GM18909 (cell line): ENCODE measurements at regions not wholly inside any gene's neighbourhood (a gene's known extent, or its start where the extent isn't known, plus 50 kb on each side); places are given as distances from the start of the nearest gene placed in this dataset.

Experiments
- ATAC-seq: cut with Tn5 transposase; IDR thresholded peaks from one replicate; pipeline ENCODE4 v1.9.1; 2021; ENCODE audit warnings: mild to moderate bottlenecking; ENCODE audit not compliant: unreplicated experiment, poor library complexity

- ATAC-seq = no peak
Observed at GRCh38 chr6:169908403-169908933, 157.0 kb downstream of the ERMARD start.

DNA sequence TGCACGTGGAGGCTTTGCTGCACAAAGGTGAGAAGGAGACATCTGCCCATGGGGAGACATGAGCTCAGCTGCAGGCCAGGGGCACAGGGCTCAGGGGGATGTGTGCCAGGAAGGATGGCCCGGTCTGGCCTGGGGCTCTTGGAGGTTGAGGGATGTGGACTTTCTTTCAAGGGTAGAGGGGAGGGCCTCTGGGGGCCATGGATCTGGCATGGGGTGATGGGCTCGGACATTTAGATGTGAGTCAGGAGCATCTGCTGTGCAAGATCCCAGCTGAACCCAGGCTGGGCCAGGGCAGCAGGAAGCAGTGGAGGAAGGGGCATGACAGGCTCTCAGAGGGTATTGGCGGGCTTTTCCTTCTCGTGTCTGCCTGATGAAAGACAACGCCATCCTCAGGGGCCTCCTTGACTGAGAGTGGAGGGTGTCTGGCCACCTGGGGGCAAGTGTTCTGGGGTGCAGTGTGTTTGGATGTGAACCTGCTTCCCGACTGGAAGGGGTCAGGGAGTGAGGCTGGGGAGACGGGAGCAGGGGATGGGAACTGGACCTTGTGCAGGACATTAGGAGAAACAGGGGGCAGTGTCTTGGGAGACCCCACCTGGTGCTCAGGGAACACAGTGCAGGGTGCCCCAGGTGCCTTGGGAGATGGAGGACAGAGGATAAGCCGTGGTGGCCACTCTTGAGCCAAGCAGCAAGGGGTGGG lies 156.1 kb downstream of the ERMARD start:
- ATAC-seq = no peak

- no peak for ATAC-seq
Observed at GRCh38 chr6:169906688-169907418, 155.4 kb downstream of the ERMARD start.

DNA sequence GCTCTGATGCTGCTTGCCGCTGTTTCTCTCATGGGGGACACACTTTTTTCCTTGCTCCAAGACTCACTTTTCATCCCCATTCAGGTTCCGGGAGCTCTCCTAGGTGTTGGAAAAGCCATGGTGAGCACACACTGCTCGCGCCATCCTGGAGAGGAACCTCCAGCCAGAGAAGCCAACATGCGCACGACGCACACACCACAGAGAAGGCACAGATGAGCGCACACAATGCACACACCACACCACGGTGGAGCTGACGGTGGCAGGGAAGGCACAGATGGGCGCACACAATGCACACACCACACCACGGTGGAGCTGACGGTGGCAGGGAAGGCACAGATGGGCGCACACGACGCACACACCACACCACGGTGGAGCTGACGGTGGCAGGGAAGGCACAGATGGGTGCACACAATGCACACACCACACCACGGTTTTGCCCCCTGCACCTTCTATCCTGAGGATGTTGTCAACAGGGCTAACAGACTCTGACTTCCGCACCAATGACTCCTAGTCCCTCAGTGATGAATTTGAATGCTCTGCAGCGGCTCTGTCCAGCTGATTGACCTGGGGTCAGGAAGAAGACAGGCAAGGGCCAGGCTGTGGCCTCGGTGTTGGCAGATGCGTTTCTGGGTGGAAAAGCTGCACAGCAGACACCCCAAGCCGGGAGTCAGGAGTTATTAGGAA lies 154.7 kb downstream of the ERMARD start:
- no peak for ATAC-seq

GRCh38 chr6:169905041-169905807 lies 153.8 kb downstream of the ERMARD start:
- ATAC-seq = no peak

GRCh38 chr6:169904051-169904922 lies 152.9 kb downstream of the ERMARD start:
- ATAC-seq = no peak

- ATAC-seq = no peak
Observed at GRCh38 chr6:169903122-169903521, 151.7 kb downstream of the ERMARD start.

DNA sequence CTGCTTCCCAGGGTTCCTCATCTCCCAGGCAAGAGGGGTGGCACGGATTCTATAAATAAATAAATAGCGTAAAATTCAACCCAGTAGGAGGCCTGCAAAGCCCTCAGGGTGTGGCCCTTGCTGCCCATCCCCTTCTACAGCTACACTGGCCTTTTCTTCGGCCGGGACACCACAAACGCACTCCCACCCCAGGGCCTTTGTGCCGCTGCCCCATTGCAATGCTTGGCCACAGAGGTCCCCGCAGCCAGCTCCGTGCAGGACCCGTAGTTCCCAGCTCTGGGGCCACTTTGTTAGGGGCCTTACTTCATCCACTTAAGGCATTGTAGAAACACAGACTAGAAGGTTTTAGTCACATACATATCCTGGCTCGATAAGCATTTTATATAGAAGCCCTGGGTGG lies 151.2 kb downstream of the ERMARD start:
- ATAC-seq = no peak

GRCh38 chr6:169902070-169902469 lies 150.6 kb downstream of the ERMARD start:
- ATAC-seq = no peak

DNA sequence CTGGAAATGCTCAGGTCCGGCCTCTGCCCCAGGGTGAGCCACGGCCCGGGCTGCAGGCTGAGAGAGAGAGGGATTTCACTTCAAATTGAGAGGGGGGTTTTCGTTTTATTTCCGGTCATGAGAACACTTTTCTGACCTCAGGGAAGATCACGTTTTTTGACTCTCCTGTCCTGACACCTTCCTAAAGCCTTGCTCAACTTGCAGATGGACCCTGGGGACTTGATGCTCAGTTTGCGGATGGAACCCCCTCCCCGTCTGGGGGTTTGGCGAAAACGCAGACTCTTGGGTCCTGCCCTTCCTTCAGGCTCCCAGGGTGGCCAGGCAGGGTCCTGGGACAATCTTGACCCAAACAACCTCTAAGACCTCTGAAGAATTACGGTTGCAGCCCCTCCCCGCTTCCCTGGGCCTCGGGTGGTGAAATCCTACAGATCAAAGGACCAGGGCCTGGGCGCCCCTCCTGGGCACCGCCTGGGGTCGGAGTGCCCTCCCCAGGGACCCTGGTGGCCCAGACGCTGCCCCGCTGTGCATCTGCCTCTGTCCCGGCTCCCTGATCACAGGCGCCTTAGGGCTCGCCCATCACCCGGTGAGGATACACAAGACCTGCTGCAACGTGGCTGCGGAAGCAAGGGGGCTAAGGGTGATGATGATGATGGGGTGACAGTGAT lies 148.2 kb downstream of the ERMARD start:
- no peak for ATAC-seq

- ATAC-seq = no peak
Observed at GRCh38 chr6:169898788-169899480, 147.5 kb downstream of the ERMARD start.

- ATAC-seq = no peak
Observed at GRCh38 chr6:169897601-169898358, 146.4 kb downstream of the ERMARD start.

DNA sequence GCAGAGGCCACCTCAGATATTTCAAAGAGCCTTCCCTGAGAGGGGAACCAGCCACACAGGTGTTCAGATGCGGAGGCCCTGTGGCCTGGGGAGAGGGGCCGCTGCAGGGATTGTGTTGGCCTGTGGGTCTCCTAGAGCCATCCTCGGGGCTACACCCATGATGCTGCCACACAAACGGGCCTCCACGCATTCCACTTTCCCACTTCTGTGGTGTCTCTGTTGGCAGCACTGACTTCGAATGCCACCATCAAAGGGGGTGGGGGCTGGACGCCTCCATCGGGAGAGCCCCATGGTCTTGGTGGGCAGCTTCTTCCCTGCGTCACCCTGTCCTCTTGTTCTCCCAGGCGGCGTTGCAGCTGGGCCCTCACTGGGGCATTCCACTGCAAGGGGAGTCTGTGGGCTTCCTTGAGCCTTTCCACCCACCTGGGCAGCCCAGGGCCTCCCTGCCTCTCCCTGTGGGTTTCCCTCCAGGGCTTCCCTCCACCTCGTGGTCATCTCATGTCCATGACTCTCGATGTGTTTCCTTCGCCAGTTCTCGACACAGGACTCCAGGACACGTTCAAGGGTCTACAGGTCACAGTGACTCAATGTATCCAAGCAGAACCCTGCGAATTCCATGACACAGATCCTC lies 145.5 kb downstream of the ERMARD start:
- ATAC-seq = no peak

DNA sequence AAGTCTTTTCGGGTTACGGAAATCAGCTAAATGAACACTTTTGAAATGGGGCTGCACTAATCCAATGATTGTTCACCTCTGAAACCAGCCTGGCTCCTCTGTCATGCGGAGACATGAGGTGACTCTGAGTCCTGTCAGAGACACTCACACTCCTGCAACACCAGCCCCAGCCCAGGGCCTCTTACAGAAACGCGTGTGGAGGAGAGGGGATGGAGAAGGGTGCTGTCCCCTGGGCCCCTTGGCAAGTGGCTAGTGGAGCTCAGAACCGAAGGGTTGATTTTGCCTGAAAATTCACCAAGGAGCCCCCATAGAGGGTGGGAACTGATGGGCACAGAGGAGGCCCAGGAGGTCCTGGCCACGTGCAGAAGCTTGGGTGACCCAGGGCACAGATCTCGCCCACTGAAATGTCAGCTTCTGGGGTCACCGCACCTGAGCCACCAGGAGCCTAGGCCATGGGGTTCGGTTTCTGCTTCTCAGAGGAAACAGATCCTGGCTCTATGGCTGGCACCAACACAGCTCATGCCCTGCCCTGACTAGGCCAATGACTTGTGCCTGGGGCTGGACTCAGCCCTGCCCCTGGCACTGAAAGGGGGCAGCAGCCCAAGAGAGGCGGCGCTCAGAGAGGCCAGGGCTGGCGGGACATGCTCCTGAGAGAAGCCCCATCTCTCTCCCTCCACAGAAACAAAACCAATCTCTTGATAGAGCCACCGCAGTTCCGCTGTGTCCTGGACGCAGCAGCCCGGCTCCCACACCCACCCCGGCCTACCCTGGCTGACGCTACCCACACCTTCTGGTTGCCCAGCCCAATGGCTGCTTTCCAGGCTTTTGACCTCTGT lies 144.7 kb downstream of the ERMARD start:
- no peak for ATAC-seq

- ATAC-seq = no peak
Observed at GRCh38 chr6:169895000-169895759, 143.8 kb downstream of the ERMARD start.
